HG03460 (cell line): ENCODE measurements at regions not wholly inside any gene's neighbourhood (a gene's known extent, or its start where the extent isn't known, plus 50 kb on each side); places are given as distances from the start of the nearest gene placed in this dataset.

Source experiments
- ATAC-seq: cut with Tn5 transposase; IDR thresholded peaks from one replicate; pipeline ENCODE4 v1.9.1; 2021; ENCODE audit not compliant: unreplicated experiment

DNA sequence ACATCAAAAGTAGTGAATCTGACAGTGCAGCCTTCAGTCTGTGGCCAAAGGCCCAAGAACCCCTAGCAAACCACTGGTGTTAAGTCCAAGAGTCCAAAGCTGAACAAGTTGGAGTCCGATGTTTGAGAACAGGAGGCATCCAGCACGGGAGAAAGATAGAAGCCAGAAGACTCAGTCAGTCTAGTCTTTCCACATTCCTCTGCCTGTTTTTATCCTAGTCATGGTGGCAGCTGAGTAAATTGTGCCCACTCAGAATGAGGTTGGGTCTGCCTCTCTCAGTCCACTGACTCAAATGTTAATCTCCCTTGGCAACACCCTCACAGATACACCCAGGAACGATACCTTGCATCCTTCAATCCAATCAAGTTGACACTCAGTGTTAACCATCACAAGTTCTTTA is 1255.4 kb downstream of the LRFN5 start:
- no peak for ATAC-seq

GRCh38 chr14:42860371-42860770 is 1253.7 kb downstream of the LRFN5 start:
- no peak for ATAC-seq

DNA sequence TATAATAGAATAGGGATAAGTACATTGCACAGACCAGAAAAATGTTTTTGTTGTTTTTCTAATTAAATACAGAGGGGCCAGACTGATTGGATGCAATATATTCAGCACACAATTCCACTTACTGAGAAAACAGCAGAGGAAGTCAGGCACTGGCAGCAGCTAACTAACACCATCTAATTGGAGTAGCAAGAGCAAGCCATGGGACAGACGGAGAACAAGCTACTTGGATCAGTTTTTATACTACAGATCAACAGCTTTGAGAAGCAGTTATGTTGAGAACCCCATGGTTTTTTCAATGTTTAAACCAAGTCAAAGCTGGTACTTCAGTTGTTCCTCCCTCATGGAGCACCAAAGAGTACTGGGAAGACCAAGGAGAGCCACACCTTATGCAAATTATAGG is 1249.4 kb downstream of the LRFN5 start:
- no peak for ATAC-seq

DNA sequence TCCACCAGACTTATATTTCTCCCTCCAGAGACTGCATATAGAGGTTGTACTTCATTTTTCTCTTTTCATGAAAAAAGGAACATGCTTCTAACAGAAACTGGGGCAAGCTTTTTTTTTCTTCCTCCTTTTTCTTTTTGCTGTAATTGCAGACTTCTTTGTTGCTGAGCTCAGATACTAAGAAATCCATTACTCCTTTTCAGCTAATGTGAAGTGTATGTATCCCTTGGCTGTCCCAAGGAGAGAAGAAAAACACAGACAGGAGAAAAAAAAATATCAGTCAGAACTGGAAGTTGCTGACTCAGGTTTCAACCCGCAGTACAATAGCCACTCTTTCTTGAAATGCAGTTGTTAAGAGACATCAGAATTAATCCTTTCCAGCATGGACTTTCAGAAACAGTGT is 1248.4 kb downstream of the LRFN5 start:
- no peak for ATAC-seq

DNA sequence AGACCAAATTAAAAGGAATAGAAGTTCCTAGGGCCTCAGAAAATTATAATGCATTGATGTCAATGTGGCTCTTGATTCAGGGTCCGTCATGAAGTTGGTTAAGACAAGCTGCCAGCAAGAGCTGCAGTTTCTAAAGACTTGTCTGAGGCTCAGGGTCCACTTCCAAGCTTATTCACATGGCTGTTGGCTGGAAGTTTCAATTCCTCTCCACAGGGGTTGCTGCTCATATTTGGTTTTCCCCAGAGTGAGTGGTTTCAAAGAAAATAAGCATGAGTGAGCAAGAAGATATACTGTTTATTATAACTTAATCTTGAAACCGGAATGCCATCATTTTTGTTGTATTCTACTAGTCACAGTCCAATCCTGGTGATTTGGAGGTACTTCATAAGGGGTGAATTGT is 1247.4 kb downstream of the LRFN5 start:
- no peak for ATAC-seq

GRCh38 chr14:42848652-42849051 is 1242.0 kb downstream of the LRFN5 start:
- ATAC-seq = no peak

DNA sequence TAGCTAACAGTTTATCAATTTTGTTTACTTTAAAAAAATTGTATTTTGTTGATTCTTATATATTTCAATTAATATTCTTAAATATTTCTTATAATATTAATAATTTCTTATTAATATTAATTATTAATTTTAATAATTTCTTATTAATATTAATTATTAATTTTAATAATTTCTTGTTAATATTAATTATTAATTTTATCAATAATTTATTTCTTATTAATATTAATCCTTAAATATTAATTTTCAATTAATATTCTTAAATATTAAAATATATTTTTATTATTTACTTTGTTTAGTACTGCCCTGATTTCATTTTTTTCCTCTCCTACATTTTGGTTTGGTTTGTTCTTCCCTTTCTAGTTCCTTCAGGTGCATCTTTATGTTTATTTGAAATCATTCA is 1208.1 kb downstream of the LRFN5 start:
- no peak for ATAC-seq

DNA sequence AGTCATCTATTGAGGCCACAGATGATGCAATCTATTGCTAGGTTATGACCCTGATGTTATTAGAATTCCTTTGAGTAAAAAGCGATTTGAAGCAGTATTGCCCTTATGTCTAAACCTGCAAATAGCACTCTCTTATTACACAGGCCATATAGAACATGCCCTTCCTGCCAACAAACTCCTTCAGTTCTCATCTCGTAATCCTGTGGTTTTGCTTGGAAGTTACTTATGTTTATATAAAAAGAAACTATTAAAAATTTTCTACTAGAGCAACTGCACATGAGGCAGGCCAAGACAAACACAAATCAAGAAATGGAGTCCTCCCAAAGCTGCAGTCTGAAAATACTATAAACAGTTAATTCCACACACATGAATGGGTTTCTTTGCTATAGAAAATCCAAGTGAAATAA is 1200.2 kb downstream of the LRFN5 start:
- no peak for ATAC-seq

- ATAC-seq = no peak
Observed at GRCh38 chr14:42804141-42804540, 1197.5 kb downstream of the LRFN5 start.

DNA sequence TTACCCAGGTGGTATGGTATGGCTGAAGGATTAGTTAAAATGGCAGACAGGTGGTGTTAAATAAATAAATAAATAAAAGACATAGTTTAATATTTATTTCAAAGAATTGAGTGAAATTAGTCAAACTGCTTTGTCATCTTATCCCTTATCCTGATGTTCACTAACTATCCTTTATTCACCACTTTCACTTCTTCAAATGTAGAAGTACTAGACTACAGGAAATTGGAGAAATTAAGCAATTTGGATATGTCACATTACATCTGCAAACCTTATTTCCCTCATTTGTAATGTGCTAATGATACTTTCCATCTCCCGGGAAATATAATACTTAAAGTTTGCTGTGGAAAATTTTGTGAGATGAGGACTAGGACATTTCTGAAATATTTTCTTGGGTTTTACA is 1195.7 kb downstream of the LRFN5 start:
- no peak for ATAC-seq

- no peak for ATAC-seq
Observed at GRCh38 chr14:42792166-42792565, 1185.5 kb downstream of the LRFN5 start.

- no peak for ATAC-seq
Observed at GRCh38 chr14:42782754-42783153, 1176.1 kb downstream of the LRFN5 start.

- no peak for ATAC-seq
Observed at GRCh38 chr14:42778984-42779383, 1172.3 kb downstream of the LRFN5 start.

GRCh38 chr14:42750771-42751170 is 1144.1 kb downstream of the LRFN5 start:
- ATAC-seq = no peak

- no peak for ATAC-seq
Observed at GRCh38 chr14:42742084-42742483, 1135.4 kb downstream of the LRFN5 start.

- ATAC-seq = no peak
Observed at GRCh38 chr14:42736408-42736807, 1129.7 kb downstream of the LRFN5 start.

DNA sequence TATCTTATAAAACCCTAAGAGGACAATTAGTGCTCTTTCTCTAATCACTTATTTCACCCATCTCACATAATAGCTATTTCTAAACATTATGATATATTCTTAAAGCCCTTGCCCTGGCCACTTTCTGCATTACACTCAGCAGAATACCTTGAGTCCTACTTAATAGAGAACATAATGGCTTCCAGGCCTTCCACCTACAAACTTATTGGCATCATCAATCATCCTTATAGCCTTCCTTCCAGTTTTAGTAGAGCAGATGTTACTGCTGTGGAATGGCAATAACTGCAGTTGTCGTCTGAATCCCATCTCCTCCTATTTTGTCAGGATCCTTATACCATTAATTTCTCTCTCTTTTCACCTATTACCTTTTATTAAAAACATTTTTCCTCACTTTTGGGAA is 1127.4 kb downstream of the LRFN5 start:
- ATAC-seq = no peak

DNA sequence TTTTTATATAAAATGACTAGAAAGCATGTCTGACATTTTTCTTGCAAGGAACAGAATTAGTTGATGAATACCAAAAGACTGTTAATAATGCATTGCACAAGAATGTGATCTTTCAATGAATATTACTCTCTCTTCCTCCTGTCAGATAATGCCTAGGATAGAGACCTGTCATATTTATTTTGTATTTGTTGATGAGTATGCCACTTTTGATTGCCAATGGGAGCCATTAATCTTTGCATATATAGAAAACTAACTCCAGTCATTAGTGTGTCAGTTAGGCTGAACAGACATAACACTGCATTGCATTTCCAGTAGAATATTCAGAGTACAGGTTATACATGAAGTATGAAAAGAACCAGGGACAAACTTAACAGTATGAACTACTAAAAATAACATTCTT is 1125.3 kb downstream of the LRFN5 start:
- ATAC-seq = no peak

DNA sequence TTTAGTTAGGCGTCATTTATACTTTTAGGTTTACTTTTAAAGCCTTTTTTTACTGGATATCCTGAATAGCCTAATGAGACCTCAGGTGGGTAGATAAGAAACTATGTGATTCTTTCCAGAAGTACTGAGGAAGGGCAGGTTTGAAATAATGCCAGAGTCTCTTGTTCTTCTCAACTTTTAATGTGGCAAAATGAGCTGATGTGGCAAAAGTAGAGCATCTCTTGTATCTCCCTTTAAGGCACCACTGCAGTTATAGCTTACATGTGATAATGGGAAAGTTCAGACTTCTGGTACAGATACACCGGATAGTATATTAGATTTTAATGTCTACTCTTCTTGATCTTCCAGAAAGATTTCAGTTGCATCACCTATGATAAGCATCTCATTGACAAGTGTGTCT is 1124.8 kb downstream of the LRFN5 start:
- no peak for ATAC-seq

- no peak for ATAC-seq
Observed at GRCh38 chr14:42729681-42730080, 1123.0 kb downstream of the LRFN5 start.

- ATAC-seq = no peak
Observed at GRCh38 chr14:42719391-42719790, 1112.7 kb downstream of the LRFN5 start.

DNA sequence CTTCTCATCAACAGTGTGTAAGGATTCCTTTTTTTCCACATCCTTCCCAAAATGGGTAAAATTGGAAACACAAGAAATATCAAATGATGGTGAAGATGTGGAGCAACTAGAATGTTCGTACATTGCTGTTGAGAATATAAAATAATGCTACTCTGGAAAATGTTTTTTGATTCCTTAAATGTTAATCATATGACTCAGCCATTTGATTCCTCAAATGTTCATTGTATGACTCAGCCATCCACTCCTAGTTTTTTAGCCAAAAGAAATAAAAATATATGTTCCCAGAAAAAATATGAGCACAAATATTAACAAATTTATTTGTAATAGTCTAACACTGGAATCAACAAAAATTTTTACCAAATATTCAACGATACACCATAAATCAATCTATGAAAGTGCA is 1108.6 kb downstream of the LRFN5 start:
- ATAC-seq = no peak

DNA sequence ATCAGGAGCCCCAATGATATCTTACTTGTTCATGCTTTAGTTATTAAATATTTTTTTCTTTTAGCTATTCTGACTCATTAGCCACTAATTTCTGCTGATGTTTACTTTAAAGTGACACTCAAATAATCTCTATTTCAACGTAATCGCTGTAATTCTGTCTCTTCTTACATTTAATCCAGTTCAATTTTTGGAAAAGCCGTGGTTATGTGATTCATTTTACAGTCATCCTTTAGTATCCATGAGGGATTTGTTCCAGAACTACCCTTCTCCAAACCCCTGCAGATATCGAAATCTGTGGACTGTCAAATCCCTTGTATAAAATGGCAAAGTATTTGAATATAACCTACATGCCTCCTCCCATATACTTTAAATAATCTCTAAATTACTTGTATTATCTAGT is 1103.4 kb downstream of the LRFN5 start:
- no peak for ATAC-seq

DNA sequence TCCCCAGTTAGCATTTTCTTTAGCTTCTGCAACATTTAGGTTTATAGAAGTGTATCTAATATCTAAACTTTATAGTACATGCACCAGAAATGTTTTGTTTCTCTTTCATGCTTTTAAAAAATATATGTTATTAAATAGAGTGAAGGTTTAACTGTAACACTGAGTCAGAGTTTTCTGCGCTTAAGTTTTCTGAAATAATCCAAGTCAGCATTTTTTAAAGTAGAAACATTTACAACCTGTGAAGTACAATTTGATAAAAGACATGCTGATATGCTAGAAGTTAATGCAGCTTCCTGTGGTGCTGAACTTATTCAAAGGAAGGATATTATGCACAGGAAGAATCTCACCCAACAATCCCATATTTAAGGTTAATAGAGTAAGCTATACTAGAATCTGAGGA is 1096.8 kb downstream of the LRFN5 start:
- ATAC-seq = no peak
